ENCODE measurements at regions not wholly inside any gene's neighbourhood (a gene's known extent, or its start where the extent isn't known, plus 50 kb on each side); places are given as distances from the start of the nearest gene placed in this dataset.

DNA sequence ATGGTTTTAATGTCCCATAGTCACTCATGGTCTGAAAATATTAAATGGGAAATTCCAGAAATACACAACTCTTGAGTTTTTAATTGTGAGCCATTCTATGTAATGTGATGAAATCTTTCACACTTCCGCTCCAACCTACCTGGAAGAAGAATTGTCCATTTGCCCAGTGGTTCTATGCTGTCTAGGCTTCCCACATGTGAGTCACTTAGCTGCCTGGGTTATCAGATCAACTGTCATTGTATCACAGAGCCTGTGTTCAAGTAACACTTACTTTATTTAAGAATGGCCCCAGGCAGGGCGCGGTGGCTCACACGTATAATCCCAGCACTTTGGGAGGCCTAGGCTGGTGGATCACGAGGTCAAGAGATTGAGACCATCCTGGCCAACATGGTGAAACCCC, 1450.5 kb downstream of the EFNB2 start:
- TF ChIP-seq, protein P1, sequence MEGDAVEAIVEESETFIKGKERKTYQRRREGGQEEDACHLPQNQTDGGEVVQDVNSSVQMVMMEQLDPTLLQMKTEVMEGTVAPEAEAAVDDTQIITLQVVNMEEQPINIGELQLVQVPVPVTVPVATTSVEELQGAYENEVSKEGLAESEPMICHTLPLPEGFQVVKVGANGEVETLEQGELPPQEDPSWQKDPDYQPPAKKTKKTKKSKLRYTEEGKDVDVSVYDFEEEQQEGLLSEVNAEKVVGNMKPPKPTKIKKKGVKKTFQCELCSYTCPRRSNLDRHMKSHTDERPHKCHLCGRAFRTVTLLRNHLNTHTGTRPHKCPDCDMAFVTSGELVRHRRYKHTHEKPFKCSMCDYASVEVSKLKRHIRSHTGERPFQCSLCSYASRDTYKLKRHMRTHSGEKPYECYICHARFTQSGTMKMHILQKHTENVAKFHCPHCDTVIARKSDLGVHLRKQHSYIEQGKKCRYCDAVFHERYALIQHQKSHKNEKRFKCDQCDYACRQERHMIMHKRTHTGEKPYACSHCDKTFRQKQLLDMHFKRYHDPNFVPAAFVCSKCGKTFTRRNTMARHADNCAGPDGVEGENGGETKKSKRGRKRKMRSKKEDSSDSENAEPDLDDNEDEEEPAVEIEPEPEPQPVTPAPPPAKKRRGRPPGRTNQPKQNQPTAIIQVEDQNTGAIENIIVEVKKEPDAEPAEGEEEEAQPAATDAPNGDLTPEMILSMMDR (IDR thresholded peaks at IDR 0.05): no peak
- TF ChIP-seq POLR2A (IDR thresholded peaks at IDR 0.05): no peak

Measured in vagina (tissue), 2 donors.